ENCODE measurements at regions not wholly inside any gene's neighbourhood (a gene's known extent, or its start where the extent isn't known, plus 50 kb on each side); places are given as distances from the start of the nearest gene placed in this dataset.

- DNase-seq (ENCODE audit: extremely low read depth in 1 of 11, low read depth in 9 of 11, low spot score in 4 of 11) = no peak
Measured at GRCh38 chr5:67453111-67453905, 256.7 kb upstream of the CD180 start.

DNA sequence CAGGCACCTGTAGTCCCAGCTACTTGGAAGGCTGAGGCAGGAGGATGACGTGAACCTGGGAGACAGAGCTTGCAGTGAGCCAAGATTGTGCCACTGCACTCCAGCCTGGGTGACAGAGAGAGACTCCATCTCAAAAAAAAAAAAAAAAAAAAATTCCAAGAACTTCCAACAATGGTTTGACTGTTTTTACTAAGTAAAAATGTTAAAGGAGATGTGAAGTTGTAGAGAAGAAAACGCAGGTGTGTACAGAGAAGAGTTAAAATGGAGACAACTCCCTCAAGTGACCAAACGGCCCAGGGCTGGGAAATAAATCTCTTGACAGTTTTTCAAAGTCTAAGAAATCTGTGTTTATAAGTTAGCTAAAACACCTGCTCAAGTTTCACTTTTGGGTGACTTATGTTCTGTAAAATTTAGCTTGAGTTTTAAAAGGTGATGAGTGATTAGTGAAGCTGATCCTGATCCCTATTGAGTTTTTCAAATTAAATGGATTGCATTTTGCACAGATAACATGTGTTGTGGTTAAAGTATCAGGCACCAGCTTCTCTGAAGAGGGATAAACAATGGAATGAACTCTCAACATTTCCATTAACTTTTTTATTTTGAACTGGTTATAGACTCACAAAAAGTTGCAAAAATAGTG, 255.2 kb upstream of the CD180 start:
- peak in 1 of 11 donors; percentile 3 for DNase-seq (ENCODE audit: extremely low read depth in 1 of 11, low read depth in 9 of 11, low spot score in 4 of 11)

DNA sequence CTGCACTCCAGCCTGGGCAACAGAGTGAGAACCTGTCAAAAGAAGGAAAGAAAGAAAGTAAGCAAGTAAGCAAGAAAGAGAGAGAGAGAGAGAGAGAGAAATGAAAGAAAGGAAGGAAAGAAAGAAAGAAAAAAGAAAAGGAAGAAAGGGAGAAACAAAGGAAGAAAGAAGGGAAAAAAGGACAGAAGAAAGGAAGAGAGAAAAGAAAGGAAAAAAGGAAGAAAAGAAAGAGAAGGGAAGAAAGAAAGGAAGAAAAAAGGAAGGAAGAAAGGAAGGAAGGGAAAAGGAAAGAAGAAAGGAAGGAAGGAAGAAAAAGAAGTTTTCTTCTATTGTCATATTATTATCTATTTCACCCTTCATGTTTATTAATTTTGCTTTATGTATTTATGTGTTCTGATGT, 251.1 kb upstream of the CD180 start:
- no peak for DNase-seq (ENCODE audit: extremely low read depth in 1 of 11, low read depth in 9 of 11, low spot score in 4 of 11)

GRCh38 chr5:67437905-67438845, 241.6 kb upstream of the CD180 start:
- DNase-seq (ENCODE audit: extremely low read depth in 1 of 11, low read depth in 9 of 11, low spot score in 4 of 11) = peak in 4 of 11 donors; percentile 24 to 39 (median 27)

DNA sequence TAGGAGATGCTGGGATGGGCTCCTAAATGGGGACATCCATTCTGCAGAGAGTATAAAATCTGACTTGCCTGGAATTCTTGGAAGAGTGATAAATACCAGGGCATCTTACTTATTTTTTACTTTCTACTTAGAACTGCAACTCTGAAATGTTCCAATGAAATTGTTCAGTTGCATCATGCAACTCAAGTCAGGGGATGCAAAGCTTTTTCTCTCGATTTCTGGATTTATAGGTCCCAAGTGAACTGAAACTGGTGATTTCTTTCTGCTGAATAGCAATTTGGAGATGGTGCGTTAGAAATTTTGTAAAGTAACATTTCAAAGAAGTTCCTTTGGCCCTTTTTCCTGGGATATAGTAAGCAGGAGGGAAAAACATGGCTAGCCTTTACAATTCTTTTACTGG, 238.4 kb upstream of the CD180 start:
- DNase-seq (ENCODE audit: extremely low read depth in 1 of 11, low read depth in 9 of 11, low spot score in 4 of 11) = no peak

DNA sequence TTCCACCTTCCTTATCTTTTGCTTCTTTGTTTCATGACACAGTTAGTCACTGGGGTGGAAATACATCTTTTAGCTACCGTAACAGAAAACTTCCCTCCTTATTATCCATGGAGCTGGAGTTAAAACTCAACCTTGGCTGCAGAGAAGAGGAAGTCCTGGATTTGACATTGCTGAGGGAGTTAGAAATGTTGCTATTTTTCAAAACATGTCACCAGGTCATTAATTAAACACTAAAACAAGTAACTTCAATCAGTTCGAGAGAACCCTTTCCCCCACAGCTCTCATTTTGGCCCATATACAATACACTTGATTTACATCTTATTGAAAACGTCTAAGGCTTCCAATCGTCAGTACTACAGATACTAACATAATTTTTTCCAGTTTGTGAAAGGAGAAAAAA, 237.9 kb upstream of the CD180 start:
- DNase-seq (ENCODE audit: extremely low read depth in 1 of 11, low read depth in 9 of 11, low spot score in 4 of 11) = no peak

DNA sequence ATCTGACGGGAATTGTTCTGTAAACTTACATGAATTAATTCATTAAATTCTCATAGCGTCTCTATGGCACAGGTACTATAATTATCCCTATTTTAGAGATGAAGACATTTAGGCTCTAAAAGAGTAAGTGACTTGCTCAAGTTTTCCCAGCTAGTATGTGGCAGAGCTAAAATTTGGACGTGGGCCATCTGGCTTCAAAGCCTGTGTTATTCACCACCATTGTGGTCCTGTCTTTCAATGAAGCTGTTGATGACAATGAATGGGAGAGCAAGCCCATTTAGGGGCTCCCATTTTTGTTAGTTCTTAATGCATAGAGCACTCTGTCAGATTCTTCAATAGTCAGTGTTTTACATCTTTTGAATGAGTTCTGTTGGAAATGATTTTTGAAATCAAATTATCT, 236.0 kb upstream of the CD180 start:
- no peak for DNase-seq (ENCODE audit: extremely low read depth in 1 of 11, low read depth in 9 of 11, low spot score in 4 of 11)

GRCh38 chr5:67431191-67431590, 234.6 kb upstream of the CD180 start:
- no peak for DNase-seq (ENCODE audit: extremely low read depth in 1 of 11, low read depth in 9 of 11, low spot score in 4 of 11)

DNA sequence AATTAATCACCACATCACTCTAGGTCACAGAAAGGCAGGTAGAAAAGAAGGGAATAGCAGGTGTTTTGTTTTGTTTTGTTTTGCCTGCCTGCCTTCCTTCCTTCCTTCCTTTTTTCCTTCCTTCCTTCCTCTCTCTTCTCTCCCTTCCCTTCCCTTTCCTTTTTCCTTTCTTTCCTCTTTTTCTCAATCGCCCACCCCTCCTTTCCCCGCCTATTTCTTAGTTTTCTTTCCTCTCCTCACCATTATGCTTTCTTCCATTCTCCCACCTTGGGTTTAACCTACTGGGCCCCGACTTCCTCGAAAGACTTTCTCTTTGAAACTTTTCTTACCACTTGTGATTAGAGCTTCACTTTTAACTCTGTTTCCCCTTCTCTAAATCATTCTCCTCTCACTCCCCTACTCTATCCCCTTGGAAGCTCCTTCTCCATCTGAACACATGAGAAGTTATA, 231.3 kb upstream of the CD180 start:
- no peak for DNase-seq (ENCODE audit: extremely low read depth in 1 of 11, low read depth in 9 of 11, low spot score in 4 of 11)

DNA sequence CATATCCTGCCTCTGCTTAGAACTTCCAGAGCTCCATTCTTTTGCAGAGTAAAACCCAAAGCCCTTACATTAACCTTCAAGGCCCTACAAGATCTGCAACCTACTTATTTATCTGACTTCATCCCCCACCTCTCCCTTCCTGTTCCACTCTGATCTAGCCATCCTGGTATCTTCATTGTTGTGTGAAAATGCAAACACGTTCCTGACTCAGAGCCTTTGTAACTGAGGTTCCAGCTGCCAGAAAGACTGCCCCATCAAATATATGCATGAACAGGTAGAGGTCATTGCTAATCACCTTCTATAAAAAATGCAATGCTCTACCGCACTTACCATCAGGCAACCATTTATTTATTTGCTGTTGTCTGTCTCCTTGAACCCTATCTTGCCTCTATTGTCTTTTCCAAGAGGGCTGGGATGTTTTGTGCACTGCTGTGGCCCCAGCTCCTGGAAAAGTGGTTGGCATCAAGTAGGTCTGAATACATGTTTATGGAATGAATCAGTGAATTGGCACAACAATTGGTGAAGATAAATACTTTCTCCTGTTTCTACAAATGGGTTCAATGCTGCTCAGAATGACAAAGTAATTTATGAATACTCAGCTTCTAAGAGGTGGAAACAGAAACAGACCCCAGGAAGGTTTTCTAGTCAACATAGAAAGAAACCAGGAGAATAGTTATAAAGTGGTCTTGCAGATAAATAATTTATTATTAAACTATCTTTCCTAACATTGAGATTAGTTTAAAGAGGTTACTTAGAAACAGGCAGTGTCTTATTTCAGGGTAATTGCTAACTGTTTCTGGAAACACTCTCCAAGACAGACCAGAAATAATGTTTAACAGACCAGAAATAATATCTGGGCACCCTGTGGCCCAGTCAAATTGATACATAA, 230.6 kb upstream of the CD180 start:
- DNase-seq (ENCODE audit: extremely low read depth in 1 of 11, low read depth in 9 of 11, low spot score in 4 of 11) = no peak

GRCh38 chr5:67425514-67425913, 228.9 kb upstream of the CD180 start:
- DNase-seq (ENCODE audit: extremely low read depth in 1 of 11, low read depth in 9 of 11, low spot score in 4 of 11) = no peak

GRCh38 chr5:67417839-67418238, 221.2 kb upstream of the CD180 start:
- DNase-seq (ENCODE audit: extremely low read depth in 1 of 11, low read depth in 9 of 11, low spot score in 4 of 11) = no peak

- no peak for DNase-seq (ENCODE audit: extremely low read depth in 1 of 11, low read depth in 9 of 11, low spot score in 4 of 11)
Measured at GRCh38 chr5:67416986-67417385, 220.4 kb upstream of the CD180 start.

- no peak for DNase-seq (ENCODE audit: extremely low read depth in 1 of 11, low read depth in 9 of 11, low spot score in 4 of 11)
Measured at GRCh38 chr5:67416133-67416937, 219.7 kb upstream of the CD180 start.

DNA sequence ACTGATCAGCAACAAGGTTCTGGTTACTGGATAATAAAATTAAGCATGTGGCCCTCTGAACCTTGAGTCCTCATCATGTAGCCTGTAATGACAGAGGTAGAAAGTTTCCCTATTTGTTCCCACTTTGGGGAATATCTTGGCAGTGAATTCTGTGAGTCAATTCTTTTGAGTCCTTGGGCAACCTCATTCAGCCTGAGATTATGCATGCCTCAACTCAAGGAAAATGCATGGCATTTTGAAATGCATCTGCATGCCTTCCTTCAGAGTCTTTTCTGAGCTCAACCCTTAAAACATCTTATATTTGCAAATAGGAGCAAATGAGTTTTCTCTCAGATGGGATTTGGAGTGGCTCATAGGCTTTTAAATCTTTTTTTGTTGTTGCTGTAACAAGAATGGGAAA, 218.1 kb upstream of the CD180 start:
- DNase-seq (ENCODE audit: extremely low read depth in 1 of 11, low read depth in 9 of 11, low spot score in 4 of 11) = no peak

- no peak for DNase-seq (ENCODE audit: extremely low read depth in 1 of 11, low read depth in 9 of 11, low spot score in 4 of 11)
Measured at GRCh38 chr5:67413721-67414120, 217.1 kb upstream of the CD180 start.

GRCh38 chr5:67409126-67409777, 212.7 kb upstream of the CD180 start:
- no peak for DNase-seq (ENCODE audit: extremely low read depth in 1 of 11, low read depth in 9 of 11, low spot score in 4 of 11)
